HEK293T (cell line): ENCODE measurements at regions not wholly inside any gene's neighbourhood (a gene's known extent, or its start where the extent isn't known, plus 50 kb on each side); places are given as distances from the start of the nearest gene placed in this dataset.

Experiments used
- ARNT ChIP-seq: fragments of 450-650 bp; IDR thresholded peaks from 2 replicates; pipeline ENCODE4 v1.6.1; 2017; ENCODE audit warnings: mild to moderate bottlenecking
- BHLHE40 ChIP-seq: fragments of 450-650 bp; IDR thresholded peaks from 2 replicates; pipeline ENCODE4 v1.6.1; 2016; ENCODE audit warnings: mild to moderate bottlenecking, moderate library complexity, borderline replicate concordance
- CTBP1 ChIP-seq: fragments of 450-650 bp; IDR thresholded peaks from 2 replicates; pipeline ENCODE4 v1.6.1; 2016; ENCODE audit warnings: borderline replicate concordance
- ELF4 ChIP-seq: fragments of 450-650 bp; IDR thresholded peaks from 2 replicates; pipeline ENCODE4 v1.6.1; 2017; ENCODE audit warnings: antibody characterized with exemption
- FOXA1 ChIP-seq: fragments of 450-650 bp; IDR thresholded peaks from 2 replicates; pipeline ENCODE4 v1.6.1; 2016; ENCODE audit warnings: mild to moderate bottlenecking
- FOXK2 ChIP-seq: fragments of 450-650 bp; IDR thresholded peaks from 2 replicates; pipeline ENCODE4 v1.6.1; 2016; ENCODE audit warnings: mild to moderate bottlenecking
- FOXM1 ChIP-seq: fragments of 450-650 bp; IDR thresholded peaks from 2 replicates; pipeline ENCODE4 v1.6.1; 2017; ENCODE audit warnings: mild to moderate bottlenecking, borderline replicate concordance
- HDGF ChIP-seq: fragments of 450-650 bp; IDR thresholded peaks from 2 replicates; pipeline ENCODE4 v1.6.1; 2017; ENCODE audit warnings: antibody characterized with exemption, borderline replicate concordance
- LEF1 ChIP-seq: fragments of 450-650 bp; IDR thresholded peaks from 2 replicates; pipeline ENCODE4 v1.6.1; 2017; ENCODE audit warnings: mild to moderate bottlenecking, borderline replicate concordance
- SUZ12 ChIP-seq: fragments of 450-650 bp; IDR thresholded peaks from 2 replicates; pipeline ENCODE4 v1.6.1; 2016; ENCODE audit warnings: mild to moderate bottlenecking
- TARDBP ChIP-seq: fragments of 450-650 bp; IDR thresholded peaks from 2 replicates; pipeline ENCODE4 v1.6.1; 2016
- TF ChIP-seq, protein P1 (sequence below): fragments of 450-650 bp; IDR thresholded peaks from 2 replicates; pipeline ENCODE4 v1.6.1; 2016

GRCh38 chr3:34107669-34108068 lies 309.2 kb downstream of the PDCD6IP start:
- no peak for TF ChIP-seq FOXM1
- no peak for TF ChIP-seq TARDBP
- no peak for TF ChIP-seq ARNT
- TF ChIP-seq SUZ12, result no peak
- no peak for TF ChIP-seq BHLHE40
- no peak for TF ChIP-seq CTBP1
- TF ChIP-seq HDGF, result no peak
- no peak for TF ChIP-seq FOXA1
- TF ChIP-seq, protein P1, sequence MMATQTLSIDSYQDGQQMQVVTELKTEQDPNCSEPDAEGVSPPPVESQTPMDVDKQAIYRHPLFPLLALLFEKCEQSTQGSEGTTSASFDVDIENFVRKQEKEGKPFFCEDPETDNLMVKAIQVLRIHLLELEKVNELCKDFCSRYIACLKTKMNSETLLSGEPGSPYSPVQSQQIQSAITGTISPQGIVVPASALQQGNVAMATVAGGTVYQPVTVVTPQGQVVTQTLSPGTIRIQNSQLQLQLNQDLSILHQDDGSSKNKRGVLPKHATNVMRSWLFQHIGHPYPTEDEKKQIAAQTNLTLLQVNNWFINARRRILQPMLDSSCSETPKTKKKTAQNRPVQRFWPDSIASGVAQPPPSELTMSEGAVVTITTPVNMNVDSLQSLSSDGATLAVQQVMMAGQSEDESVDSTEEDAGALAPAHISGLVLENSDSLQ, result no peak
- TF ChIP-seq FOXK2, result no peak
- no peak for TF ChIP-seq LEF1
- no peak for TF ChIP-seq ELF4
